Epithelial cell of proximal tubule (primary cell): ENCODE measurements at regions not wholly inside any gene's neighbourhood (a gene's known extent, or its start where the extent isn't known, plus 50 kb on each side); places are given as distances from the start of the nearest gene placed in this dataset.

Experiments
- DNase-seq: peaks from one replicate; pipeline ENCODE4 v3.0.0-alpha.2; 2011; ENCODE audit warnings: low read depth
- H3K4me3 ChIP-seq: 2 replicates; pipeline ENCODE4 v1.5.1; 2011; ENCODE audit warnings: low read depth, mild to moderate bottlenecking, low read length
- CTCF ChIP-seq: conservative IDR thresholded peaks from 2 replicates; pipeline ENCODE4 v1.5.1; 2012; ENCODE audit warnings: low read depth, mild to moderate bottlenecking, low read length

GRCh38 chr10:88152728-88153133 lies 289.3 kb downstream of the PTEN start:
- no peak overlapping the region for H3K4me3 ChIP-seq
- DNase-seq: peak; percentile 93
- no peak for TF ChIP-seq CTCF

GRCh38 chr10:88154596-88155250 lies 291.3 kb downstream of the PTEN start:
- H3K4me3 ChIP-seq: no peak overlapping the region
- peak; percentile 50 for DNase-seq
- TF ChIP-seq CTCF: no peak

- DNase-seq: no peak
- H3K4me3 ChIP-seq: no peak overlapping the region
- no peak for TF ChIP-seq CTCF
These were observed 292.9 kb downstream of the PTEN start for GRCh38 chr10:88156341-88156740.

GRCh38 chr10:88157981-88158465 lies 294.6 kb downstream of the PTEN start:
- DNase-seq: peak; percentile 71
- TF ChIP-seq CTCF: no peak
- H3K4me3 ChIP-seq: no peak overlapping the region

GRCh38 chr10:88158526-88159122 lies 295.2 kb downstream of the PTEN start:
- no peak overlapping the region for H3K4me3 ChIP-seq
- DNase-seq: no peak
- no peak for TF ChIP-seq CTCF

- H3K4me3 ChIP-seq: no peak overlapping the region
- no peak for TF ChIP-seq CTCF
- DNase-seq: no peak
These were observed 295.9 kb downstream of the PTEN start for GRCh38 chr10:88159127-88159829.
